ENCODE measurements at regions not wholly inside any gene's neighbourhood (a gene's known extent, or its start where the extent isn't known, plus 50 kb on each side); places are given as distances from the start of the nearest gene placed in this dataset.
"Not testable (repeated sequence)": the region's sequence is repeated elsewhere in the genome, so short reads cannot be mapped to it uniquely, and the experiment has no call there.

- Mint-ChIP-seq H3K36me3 (no peaks in the 10 kb centered on the region), H3K27me3 (peaks cover 0 to 11% of the 10 kb centered on the region in 2 donors), H3K4me1 (no peaks in the 10 kb centered on the region), H3K9me3 (peaks cover 0 to 2% (median 0%) of the 10 kb centered on the region in 5 donors), H3K4me3 (no peak overlapping the region), H3K27ac (no peak overlapping the region)
- H3K27me3 ChIP-seq (ENCODE audit: insufficient read depth, low read length, poor library complexity, severe bottlenecking), result no peaks in the 10 kb centered on the region
- H3K4me1 ChIP-seq (ENCODE audit: insufficient read depth, low read length), result no peaks in the 10 kb centered on the region
- no peaks in the 10 kb centered on the region for H3K9me3 ChIP-seq (ENCODE audit: low read length)
- no peak for DNase-seq
- no peak overlapping the region for H3K27ac ChIP-seq (ENCODE audit: low read depth, low read length)
- no peak overlapping the region for H3K4me3 ChIP-seq (ENCODE audit: low read length)
- CTCF ChIA-PET, result no interaction called here
- POLR2A ChIA-PET, result no interaction called here
- H3K36me3 ChIP-seq (ENCODE audit: insufficient read depth, low read length), result no peaks in the 10 kb centered on the region
Measured at GRCh38 chr1:60634106-60634505, 448.3 kb upstream of the NFIA start.

- H3K4me1 ChIP-seq (ENCODE audit: insufficient read depth, low read length), result no peaks in the 10 kb centered on the region
- H3K9me3 ChIP-seq (ENCODE audit: low read length), result no peaks in the 10 kb centered on the region
- Mint-ChIP-seq H3K36me3 (no peaks in the 10 kb centered on the region), H3K27ac (no peak overlapping the region), H3K9me3 (no peaks in the 10 kb centered on the region), H3K4me3 (no peak overlapping the region), H3K27me3 (peaks cover 1 to 16% of the 10 kb centered on the region in 2 donors), H3K4me1 (no peaks in the 10 kb centered on the region)
- POLR2A ChIA-PET, result no interaction called here
- DNase-seq, result no peak
- no peaks in the 10 kb centered on the region for H3K27me3 ChIP-seq (ENCODE audit: insufficient read depth, low read length, poor library complexity, severe bottlenecking)
- H3K4me3 ChIP-seq (ENCODE audit: low read length), result no peak overlapping the region
- CTCF ChIA-PET, result no interaction called here
- no peaks in the 10 kb centered on the region for H3K36me3 ChIP-seq (ENCODE audit: insufficient read depth, low read length)
- no peak overlapping the region for H3K27ac ChIP-seq (ENCODE audit: low read depth, low read length)
Measured at GRCh38 chr1:60622486-60622885, 459.9 kb upstream of the NFIA start.

- no peaks in the 10 kb centered on the region for H3K9me3 ChIP-seq (ENCODE audit: low read length)
- no peaks in the 10 kb centered on the region for H3K4me1 ChIP-seq (ENCODE audit: insufficient read depth, low read length)
- no peak overlapping the region for H3K27ac Mint-ChIP-seq
- H3K36me3 Mint-ChIP-seq, result no peaks in the 10 kb centered on the region
- no peaks in the 10 kb centered on the region for H3K27me3 ChIP-seq (ENCODE audit: insufficient read depth, low read length, poor library complexity, severe bottlenecking)
- H3K9me3 Mint-ChIP-seq, result peaks cover 0 to 3% (median 0%) of the 10 kb centered on the region in 5 donors
- ChIA-PET POLR2A (no interaction called here), CTCF (no interaction called here)
- no peak overlapping the region for H3K4me3 Mint-ChIP-seq
- no peak overlapping the region for H3K4me3 ChIP-seq (ENCODE audit: low read length)
- no peaks in the 10 kb centered on the region for H3K4me1 Mint-ChIP-seq
- peaks cover 1 to 16% of the 10 kb centered on the region in 2 donors for H3K27me3 Mint-ChIP-seq
- H3K36me3 ChIP-seq (ENCODE audit: insufficient read depth, low read length), result no peaks in the 10 kb centered on the region
- H3K27ac ChIP-seq (ENCODE audit: low read depth, low read length), result no peak overlapping the region
- DNase-seq, result no peak
Measured at GRCh38 chr1:60621368-60621851, 461.0 kb upstream of the NFIA start.

- DNase-seq, result no peak
- no peak overlapping the region for H3K4me3 ChIP-seq (ENCODE audit: low read length)
- ChIA-PET POLR2A (no interaction called here), CTCF (no interaction called here)
- H3K4me1 Mint-ChIP-seq, result no peaks in the 10 kb centered on the region
- H3K4me3 Mint-ChIP-seq, result no peak overlapping the region
- H3K9me3 ChIP-seq (ENCODE audit: low read length), result no peaks in the 10 kb centered on the region
- H3K27ac Mint-ChIP-seq, result no peak overlapping the region
- no peaks in the 10 kb centered on the region for H3K36me3 ChIP-seq (ENCODE audit: insufficient read depth, low read length)
- peaks cover 1 to 16% of the 10 kb centered on the region in 2 donors for H3K27me3 Mint-ChIP-seq
- peaks cover 0 to 3% (median 0%) of the 10 kb centered on the region in 5 donors for H3K9me3 Mint-ChIP-seq
- no peaks in the 10 kb centered on the region for H3K4me1 ChIP-seq (ENCODE audit: insufficient read depth, low read length)
- no peak overlapping the region for H3K27ac ChIP-seq (ENCODE audit: low read depth, low read length)
- no peaks in the 10 kb centered on the region for H3K27me3 ChIP-seq (ENCODE audit: insufficient read depth, low read length, poor library complexity, severe bottlenecking)
- no peaks in the 10 kb centered on the region for H3K36me3 Mint-ChIP-seq
Measured at GRCh38 chr1:60620087-60620486, 462.3 kb upstream of the NFIA start.

GRCh38 chr1:60619581-60619980, 462.8 kb upstream of the NFIA start:
- Mint-ChIP-seq H3K27ac (no peak overlapping the region), H3K27me3 (peaks cover 1 to 16% of the 10 kb centered on the region in 2 donors), H3K4me1 (no peaks in the 10 kb centered on the region), H3K4me3 (no peak overlapping the region), H3K9me3 (peaks cover 0 to 3% (median 0%) of the 10 kb centered on the region in 5 donors), H3K36me3 (no peaks in the 10 kb centered on the region)
- DNase-seq, result no peak
- Histone ChIP-seq H3K27me3 (ENCODE audit: insufficient read depth, low read length, poor library complexity, severe bottlenecking) (no peaks in the 10 kb centered on the region), H3K9me3 (ENCODE audit: low read length) (no peaks in the 10 kb centered on the region), H3K4me1 (ENCODE audit: insufficient read depth, low read length) (no peaks in the 10 kb centered on the region), H3K4me3 (ENCODE audit: low read length) (no peak overlapping the region), H3K36me3 (ENCODE audit: insufficient read depth, low read length) (no peaks in the 10 kb centered on the region), H3K27ac (ENCODE audit: low read depth, low read length) (no peak overlapping the region)
- CTCF ChIA-PET, result no interaction called here
- POLR2A ChIA-PET, result no interaction called here

- Histone ChIP-seq H3K27ac (ENCODE audit: low read depth, low read length) (no peak overlapping the region), H3K4me1 (ENCODE audit: insufficient read depth, low read length) (no peaks in the 10 kb centered on the region), H3K9me3 (ENCODE audit: low read length) (no peaks in the 10 kb centered on the region), H3K4me3 (ENCODE audit: low read length) (no peak overlapping the region), H3K36me3 (ENCODE audit: insufficient read depth, low read length) (no peaks in the 10 kb centered on the region), H3K27me3 (ENCODE audit: insufficient read depth, low read length, poor library complexity, severe bottlenecking) (no peaks in the 10 kb centered on the region)
- ChIA-PET CTCF (no interaction called here), POLR2A (no interaction called here)
- Mint-ChIP-seq H3K4me3 (no peak overlapping the region), H3K9me3 (peaks cover 0 to 3% (median 0%) of the 10 kb centered on the region in 5 donors), H3K27me3 (peaks cover 1 to 7% of the 10 kb centered on the region in 2 donors), H3K4me1 (no peaks in the 10 kb centered on the region), H3K27ac (no peak overlapping the region), H3K36me3 (no peaks in the 10 kb centered on the region)
- no peak for DNase-seq
Measured at GRCh38 chr1:60615666-60616065, 466.7 kb upstream of the NFIA start.

- ChIA-PET CTCF (no interaction called here), POLR2A (no interaction called here)
- Mint-ChIP-seq H3K27ac (no peak overlapping the region), H3K27me3 (no peaks in the 10 kb centered on the region), H3K36me3 (no peaks in the 10 kb centered on the region), H3K9me3 (peaks cover 0 to 5% (median 0%) of the 10 kb centered on the region in 5 donors), H3K4me3 (no peak overlapping the region), H3K4me1 (no peaks in the 10 kb centered on the region)
- Histone ChIP-seq H3K36me3 (ENCODE audit: insufficient read depth, low read length) (no peaks in the 10 kb centered on the region), H3K4me1 (ENCODE audit: insufficient read depth, low read length) (no peaks in the 10 kb centered on the region), H3K9me3 (ENCODE audit: low read length) (no peaks in the 10 kb centered on the region), H3K27me3 (ENCODE audit: insufficient read depth, low read length, poor library complexity, severe bottlenecking) (no peaks in the 10 kb centered on the region), H3K27ac (ENCODE audit: low read depth, low read length) (no peak overlapping the region), H3K4me3 (ENCODE audit: low read length) (no peak overlapping the region)
- DNase-seq, result no peak
Measured at GRCh38 chr1:60612790-60613189, 469.6 kb upstream of the NFIA start.

GRCh38 chr1:60606921-60607320, 475.4 kb upstream of the NFIA start:
- H3K4me3 ChIP-seq (ENCODE audit: low read length); H3K4me1 Mint-ChIP-seq; H3K27ac Mint-ChIP-seq; H3K4me3 Mint-ChIP-seq; H3K27ac ChIP-seq (ENCODE audit: low read depth, low read length); DNase-seq; H3K36me3 ChIP-seq (ENCODE audit: insufficient read depth, low read length); H3K27me3 Mint-ChIP-seq; CTCF ChIA-PET; H3K9me3 ChIP-seq (ENCODE audit: low read length); POLR2A ChIA-PET; H3K36me3 Mint-ChIP-seq; H3K27me3 ChIP-seq (ENCODE audit: insufficient read depth, low read length, poor library complexity, severe bottlenecking); H3K4me1 ChIP-seq (ENCODE audit: insufficient read depth, low read length): not testable (repeated sequence)
- H3K9me3 Mint-ChIP-seq, result peaks cover 3 to 17% (median 10%) of the 10 kb centered on the region in 5 donors

GRCh38 chr1:60600532-60600931, 481.8 kb upstream of the NFIA start:
- Mint-ChIP-seq H3K4me3 (no peak overlapping the region), H3K4me1 (no peaks in the 10 kb centered on the region)

More at GRCh38 chr1:60600532-60600931, 481.8 kb upstream of the NFIA start:
- no peak overlapping the region for H3K27ac Mint-ChIP-seq
- H3K36me3 Mint-ChIP-seq, result no peaks in the 10 kb centered on the region
- H3K27me3 Mint-ChIP-seq, result no peaks in the 10 kb centered on the region
- ChIA-PET POLR2A (no interaction called here), CTCF (no interaction called here)
- H3K27ac ChIP-seq (ENCODE audit: low read depth, low read length), result no peak overlapping the region
- DNase-seq, result no peak
- H3K4me1 ChIP-seq (ENCODE audit: insufficient read depth, low read length), result no peaks in the 10 kb centered on the region
- H3K36me3 ChIP-seq (ENCODE audit: insufficient read depth, low read length), result no peaks in the 10 kb centered on the region
- H3K9me3 Mint-ChIP-seq, result peaks cover 7 to 14% (median 10%) of the 10 kb centered on the region in 5 donors
- H3K27me3 ChIP-seq (ENCODE audit: insufficient read depth, low read length, poor library complexity, severe bottlenecking), result no peaks in the 10 kb centered on the region
- no peak overlapping the region for H3K4me3 ChIP-seq (ENCODE audit: low read length)
- H3K9me3 ChIP-seq (ENCODE audit: low read length), result no peaks in the 10 kb centered on the region

Measured in CD8-positive, alpha-beta memory T cell (primary cell).